HG03064 (cell line): ENCODE measurements at regions not wholly inside any gene's neighbourhood (a gene's known extent, or its start where the extent isn't known, plus 50 kb on each side); places are given as distances from the start of the nearest gene placed in this dataset.

Experiments
- ATAC-seq: cut with Tn5 transposase; IDR thresholded peaks from one replicate; pipeline ENCODE4 v1.9.1; 2021; ENCODE audit warnings: low read depth; ENCODE audit not compliant: unreplicated experiment

DNA sequence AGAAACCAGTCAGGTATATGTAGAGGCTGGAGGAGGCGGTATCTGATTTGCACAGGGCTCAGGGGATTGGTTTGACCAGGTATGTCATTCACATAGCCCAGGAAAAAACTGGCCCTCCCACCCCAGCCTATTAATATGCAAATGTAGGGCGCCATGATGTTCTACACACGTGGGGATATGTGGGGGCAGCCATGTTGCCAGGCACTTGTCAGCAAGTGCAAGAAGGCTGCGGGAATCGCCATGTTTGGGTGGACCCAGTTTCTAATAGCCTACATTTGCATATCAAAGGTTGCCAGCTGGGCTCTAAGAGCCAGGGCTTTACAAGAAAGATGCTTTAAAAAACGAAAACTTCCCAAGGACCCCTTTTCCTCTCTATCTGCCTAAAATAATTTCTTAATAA, 335.1 kb downstream of the SMARCA1 start:
- ATAC-seq, result no peak

DNA sequence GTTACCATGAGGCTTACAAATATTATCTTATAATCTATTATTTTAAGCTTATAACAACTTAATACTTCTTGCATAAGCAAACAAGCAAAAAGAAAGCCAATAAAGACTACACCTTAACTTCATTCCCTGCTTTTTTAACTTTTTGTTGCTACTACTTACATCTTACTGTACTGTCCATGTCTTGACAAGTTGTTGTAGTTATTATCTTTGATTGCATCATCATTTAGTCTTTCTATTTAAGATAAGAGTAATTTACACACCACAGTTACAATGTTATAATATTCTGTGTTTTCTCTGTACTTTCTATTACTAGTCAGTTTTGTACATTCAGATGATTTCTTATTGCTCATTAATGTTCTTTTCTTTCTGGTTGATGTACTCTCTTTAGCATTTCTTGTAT, 346.6 kb downstream of the SMARCA1 start:
- no peak for ATAC-seq

- no peak for ATAC-seq
These were observed 362.2 kb downstream of the SMARCA1 start for GRCh38 chrX:129161108-129161507.

DNA sequence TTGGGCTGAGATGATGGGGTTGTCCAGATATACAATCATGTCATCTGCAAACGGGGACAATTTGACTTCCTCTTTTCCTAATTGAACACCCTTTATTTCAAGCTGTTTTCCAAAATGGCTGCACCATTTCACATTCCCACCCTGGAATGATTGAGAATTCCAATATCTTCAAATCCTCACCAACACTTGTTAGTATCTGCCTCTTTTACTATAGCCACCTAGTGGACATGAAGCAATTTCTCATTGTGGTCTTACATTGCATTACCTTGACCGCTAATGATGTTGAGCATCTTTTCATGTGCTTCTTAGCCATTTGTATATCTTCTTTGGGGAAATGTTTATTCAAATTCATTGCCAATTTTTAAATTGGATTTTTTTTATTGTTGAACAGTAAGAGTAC, 364.8 kb downstream of the SMARCA1 start:
- no peak for ATAC-seq

DNA sequence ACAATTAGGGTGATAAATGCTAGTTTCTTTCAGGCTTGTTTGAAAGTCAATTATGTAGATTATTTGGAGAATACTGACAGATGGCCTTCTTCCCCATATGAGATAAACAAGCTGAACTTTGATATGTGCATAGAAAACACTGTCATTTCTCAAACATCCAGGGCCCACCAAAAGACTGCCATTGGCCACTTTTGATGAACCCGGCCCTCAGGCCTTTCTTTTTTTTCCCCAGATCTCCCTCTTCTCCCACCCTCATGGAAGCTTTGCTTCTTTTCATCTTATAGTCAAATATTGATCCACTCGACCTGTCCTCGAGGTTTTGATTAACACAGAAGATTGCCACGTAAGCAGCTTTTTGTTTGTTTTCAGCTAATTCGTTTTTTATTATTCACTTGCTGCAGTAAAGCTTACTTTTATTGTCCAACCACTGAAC, 377.4 kb downstream of the SMARCA1 start:
- ATAC-seq, result no peak

DNA sequence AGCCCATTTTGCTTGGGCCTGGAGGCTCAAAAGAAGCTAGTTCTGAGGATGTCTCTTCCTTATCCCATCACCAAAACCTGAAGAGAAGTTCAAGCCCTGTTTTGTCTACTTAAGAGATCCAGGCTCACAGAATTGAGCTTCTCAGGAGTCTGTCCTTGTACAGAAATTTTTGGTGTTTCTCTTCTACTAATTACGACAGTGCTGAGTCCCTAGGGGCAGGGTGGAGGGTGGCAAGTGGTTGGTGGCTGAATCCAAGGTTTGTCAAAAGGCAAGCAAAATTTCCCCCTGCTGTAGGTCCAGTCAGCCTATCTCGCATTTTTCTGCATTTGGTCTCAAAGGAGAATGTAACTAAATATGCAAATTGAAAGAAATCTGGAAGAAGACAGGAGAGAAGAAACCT, 377.9 kb downstream of the SMARCA1 start:
- ATAC-seq, result no peak

DNA sequence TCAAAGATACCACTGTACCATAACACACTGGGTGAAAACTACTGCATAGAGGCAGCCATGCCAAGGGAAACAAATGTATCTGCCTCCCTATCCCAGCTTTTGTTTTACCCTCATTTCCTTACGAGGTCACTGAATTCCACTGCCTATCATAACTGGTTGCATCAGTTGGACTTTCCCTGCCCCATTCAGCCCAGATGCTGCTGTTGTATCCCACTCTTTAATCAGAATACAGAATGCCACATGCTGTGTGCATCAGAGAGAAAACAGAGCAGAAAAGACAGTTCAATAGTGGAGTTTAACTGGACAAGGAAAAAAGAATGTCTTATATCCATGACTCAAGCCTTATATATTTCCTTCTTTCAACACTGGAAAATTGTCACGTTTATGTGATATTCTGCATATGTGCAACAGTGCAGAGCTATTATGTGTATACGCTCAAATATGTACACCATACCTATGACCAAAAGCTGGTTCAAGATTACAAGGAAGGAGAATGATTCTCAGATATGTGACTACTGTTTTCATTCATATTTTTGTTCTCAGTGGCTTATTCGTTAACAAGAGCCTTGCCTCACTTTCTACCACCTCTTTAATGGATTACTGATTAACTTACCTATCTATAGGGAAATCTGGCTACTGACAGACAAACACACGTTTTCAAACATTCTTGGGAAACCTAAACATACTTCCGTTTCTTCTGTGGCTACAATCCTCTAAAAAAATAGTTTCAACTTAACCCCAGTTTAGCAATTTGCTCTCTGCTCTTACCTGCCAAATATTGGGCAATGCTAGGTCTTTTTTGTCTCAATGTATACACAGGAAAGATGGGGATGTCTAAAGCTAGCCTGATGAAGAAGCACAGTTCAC, 378.9 kb downstream of the SMARCA1 start:
- no peak for ATAC-seq

- ATAC-seq, result no peak
These were observed 383.3 kb downstream of the SMARCA1 start for GRCh38 chrX:129139837-129140598.

DNA sequence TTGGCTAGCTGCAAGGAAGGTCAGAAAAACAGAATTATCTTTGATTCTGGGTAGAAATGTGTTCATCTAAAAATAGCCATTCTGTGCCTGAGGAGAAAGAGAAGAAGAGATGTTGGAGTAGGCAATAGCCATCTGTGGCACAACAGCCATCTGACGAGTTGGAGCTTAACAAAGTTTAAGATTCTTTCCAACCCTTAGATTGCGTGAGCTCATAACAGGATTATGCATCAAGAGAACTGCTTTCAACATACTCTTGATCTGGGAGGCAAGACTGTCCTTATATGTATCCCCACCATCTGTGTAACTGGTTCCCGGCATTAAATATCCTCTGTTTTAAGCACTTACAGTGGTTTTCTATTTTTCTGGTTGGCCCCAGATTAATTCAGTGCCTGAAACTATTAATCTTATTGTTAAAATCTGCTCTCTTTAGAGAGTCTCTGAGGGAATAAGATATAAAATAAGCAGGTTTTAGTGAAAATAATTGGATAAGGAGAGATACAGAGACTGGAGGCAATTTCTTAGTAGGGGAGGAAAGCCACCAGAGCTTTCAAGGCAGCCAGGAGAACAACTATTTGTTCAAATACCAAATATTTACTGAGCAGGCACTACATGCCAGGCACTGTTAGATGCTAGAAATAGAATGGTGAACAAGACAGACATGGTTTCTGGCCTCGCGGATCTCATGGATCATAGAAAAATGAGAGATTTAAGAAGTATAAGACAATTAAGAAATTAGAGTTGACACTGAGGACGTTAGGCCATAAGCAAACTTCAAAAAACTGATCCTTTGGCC, 398.0 kb downstream of the SMARCA1 start:
- ATAC-seq, result no peak

DNA sequence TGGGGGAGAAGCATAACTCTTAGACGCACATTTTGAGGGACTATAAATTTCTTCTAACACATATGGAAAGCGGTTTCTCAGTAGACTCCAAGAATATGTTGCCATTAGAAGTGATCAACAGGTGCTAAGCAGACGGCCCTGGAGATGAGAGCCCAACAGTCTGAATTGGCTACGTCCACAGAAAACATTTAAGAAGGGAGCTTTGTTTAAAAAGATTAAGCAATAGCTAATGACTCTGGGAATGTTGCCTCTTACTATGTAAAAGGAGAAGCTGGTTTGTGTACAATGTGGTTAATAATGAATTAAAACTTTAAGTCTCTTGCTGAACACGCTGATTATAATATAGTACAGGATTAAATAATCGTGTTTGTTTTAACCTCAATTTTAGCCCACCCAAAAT, 399.5 kb downstream of the SMARCA1 start:
- ATAC-seq, result no peak

DNA sequence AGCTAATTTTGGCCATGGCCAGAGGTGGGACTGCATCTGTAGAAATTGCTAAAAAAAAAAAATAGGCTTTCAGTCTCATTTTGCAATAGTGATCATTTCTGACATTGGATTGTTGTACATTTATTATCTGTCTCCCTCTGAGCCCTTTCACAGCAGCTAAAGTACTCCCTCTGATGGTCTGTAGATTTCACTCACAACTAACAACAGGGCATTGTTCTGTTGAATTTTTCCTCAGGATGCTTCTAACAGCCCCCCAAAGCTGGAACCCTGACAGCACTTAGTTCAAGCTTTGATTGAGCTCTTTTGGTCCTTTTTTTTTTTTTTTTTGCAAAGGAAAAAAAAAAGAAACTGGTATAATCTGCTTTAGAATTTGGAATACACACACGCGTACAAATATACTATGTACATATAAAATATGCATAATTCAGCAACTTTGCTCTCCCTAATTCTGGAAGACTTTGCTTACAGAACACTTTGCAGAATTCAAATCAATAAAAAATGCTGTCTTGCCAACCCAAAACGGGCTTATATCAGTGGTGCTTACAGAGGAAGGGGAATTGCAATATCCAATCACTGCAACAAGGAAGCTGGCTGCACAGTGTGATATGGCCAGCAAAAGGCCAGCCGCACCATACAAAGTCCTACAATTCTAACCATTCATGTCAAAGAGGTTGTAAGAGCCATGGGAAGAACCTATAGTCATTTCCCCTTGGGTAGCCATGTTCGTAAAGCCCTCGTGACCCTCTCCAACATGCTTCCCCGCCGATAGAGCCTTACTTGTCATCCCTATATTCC, 406.4 kb downstream of the SMARCA1 start:
- ATAC-seq, result no peak

DNA sequence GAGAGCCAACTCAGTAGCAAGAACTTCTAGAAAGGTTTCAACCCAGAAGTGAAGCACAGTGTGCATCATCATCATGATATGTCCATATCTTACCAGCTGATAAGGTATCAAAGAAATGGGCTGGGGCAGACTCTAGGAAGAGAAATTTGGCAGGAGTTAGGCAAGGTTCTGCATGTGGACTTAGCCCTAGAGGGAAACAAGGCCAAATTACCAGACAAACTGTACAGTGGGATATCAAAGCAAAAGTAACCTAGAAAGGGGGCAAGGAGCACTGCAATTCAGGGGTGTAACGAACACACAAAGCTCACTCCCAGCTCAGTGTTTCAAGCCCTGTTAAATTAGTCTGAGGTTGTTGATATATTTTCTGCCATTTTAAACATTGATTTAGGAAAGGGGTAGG, 407.4 kb downstream of the SMARCA1 start:
- ATAC-seq, result no peak

DNA sequence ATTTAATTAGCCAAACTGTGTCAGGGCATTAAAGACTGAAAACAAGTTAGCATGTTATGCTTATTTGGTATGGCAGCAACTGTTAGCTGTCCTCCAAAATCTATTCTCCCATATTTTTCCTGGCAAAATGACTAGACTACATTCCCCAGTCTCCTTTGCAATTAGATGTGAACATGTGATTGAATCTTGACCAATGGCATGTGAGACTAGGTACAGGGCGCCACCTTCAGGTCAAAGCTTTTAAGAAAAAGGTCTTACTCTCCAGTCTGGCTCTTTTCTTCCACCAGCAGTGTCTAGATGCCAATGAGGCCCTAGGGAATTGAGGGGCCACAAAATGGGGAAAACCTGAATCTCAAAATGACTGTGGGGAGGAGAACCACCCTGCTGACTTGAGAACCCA, 408.2 kb downstream of the SMARCA1 start:
- ATAC-seq, result peak; percentile 84

DNA sequence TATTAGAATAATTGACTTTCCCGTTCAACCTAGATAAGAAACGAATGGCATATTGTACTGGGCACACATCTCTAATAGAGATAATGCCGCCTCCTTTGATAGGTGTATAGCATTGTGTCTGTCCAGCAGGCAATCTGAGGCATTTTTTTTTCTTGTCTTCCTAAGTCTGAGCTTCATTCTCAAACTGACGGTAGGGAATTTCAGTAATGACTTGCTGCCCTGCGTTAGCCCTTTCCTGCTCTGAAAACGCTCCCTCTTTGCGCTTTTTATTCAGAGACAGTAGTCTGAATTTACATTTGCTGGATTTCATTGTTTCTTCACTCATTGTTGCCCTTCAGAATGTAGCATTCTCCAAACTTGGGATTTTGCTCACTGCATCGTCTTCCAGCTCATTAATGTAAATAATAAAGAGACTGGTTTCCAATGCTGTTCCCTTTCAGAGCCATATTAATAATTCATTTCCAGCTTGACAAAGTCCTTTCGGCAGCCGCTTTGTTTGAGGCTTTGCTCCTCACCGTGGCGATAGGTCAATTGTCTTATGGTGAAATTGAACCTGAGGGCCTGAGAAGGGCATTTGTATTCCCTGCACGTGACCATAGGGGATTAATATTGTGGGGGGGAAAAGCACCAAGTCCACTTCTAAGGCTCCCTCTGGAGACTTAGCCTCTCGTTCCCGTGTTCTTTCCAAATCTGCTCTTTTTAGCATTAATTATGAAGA, 412.1 kb downstream of the SMARCA1 start:
- ATAC-seq, result no peak

DNA sequence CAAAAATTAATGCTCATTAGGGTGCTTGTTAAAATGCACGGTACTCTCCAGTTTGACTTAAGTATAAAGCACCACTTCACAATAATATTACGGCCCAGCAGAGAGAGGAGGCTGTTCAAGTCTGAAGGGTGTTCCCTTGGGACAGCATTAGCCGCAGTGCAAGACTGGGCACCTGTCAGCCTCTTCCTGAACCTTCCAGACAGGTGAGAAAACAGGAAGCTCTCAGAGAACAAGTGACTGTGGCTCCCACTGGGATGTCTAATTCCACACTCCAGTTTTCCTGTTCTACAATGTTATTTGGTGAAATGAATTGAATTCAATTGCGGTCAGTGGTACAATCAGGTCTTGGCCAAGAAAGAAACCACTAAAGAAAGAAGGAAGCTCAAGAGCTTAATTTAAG, 414.4 kb downstream of the SMARCA1 start:
- ATAC-seq, result no peak

GRCh38 chrX:129099207-129099606, 424.1 kb downstream of the SMARCA1 start:
- ATAC-seq, result no peak

- no peak for ATAC-seq
These were observed 425.6 kb downstream of the SMARCA1 start for GRCh38 chrX:129097668-129098067.

- no peak for ATAC-seq
These were observed 429.6 kb downstream of the SMARCA1 start for GRCh38 chrX:129093706-129094105.

GRCh38 chrX:129092757-129093156, 430.5 kb downstream of the SMARCA1 start:
- ATAC-seq, result no peak

- ATAC-seq, result no peak
These were observed 431.0 kb downstream of the SMARCA1 start for GRCh38 chrX:129092242-129092641.
